HEK293T (cell line): ENCODE measurements at regions not wholly inside any gene's neighbourhood (a gene's known extent, or its start where the extent isn't known, plus 50 kb on each side); places are given as distances from the start of the nearest gene placed in this dataset.

ENCODE experiments used
- CTCF ChIA-PET: fragments of 350-600 bp; formaldehyde crosslinking; extraction: SDS; loops from one replicate; lab custom pipeline; 2021; ENCODE audit warnings: antibody characterized with exemption, inconsistent platforms; lab: Yijun Ruan, JAX
- POLR2A ChIA-PET: fragments of 350-600 bp; formaldehyde crosslinking; extraction: SDS; loops from one replicate; lab custom pipeline; 2020; ENCODE audit warnings: antibody characterized with exemption, inconsistent platforms; lab: Yijun Ruan, JAX
- DNase-seq: peaks from one replicate; pipeline ENCODE4 v3.0.0; 2012; ENCODE audit warnings: mixed read lengths; ENCODE audit errors: extremely low spot score
- ARNT ChIP-seq: fragments of 450-650 bp; IDR thresholded peaks from 2 replicates; pipeline ENCODE4 v1.6.1; 2017; ENCODE audit warnings: mild to moderate bottlenecking
- BHLHE40 ChIP-seq: fragments of 450-650 bp; IDR thresholded peaks from 2 replicates; pipeline ENCODE4 v1.6.1; 2016; ENCODE audit warnings: mild to moderate bottlenecking, moderate library complexity, borderline replicate concordance
- CTBP1 ChIP-seq: fragments of 450-650 bp; IDR thresholded peaks from 2 replicates; pipeline ENCODE4 v1.6.1; 2016; ENCODE audit warnings: borderline replicate concordance
- ELF4 ChIP-seq: fragments of 450-650 bp; IDR thresholded peaks from 2 replicates; pipeline ENCODE4 v1.6.1; 2017; ENCODE audit warnings: antibody characterized with exemption
- FOXA1 ChIP-seq: fragments of 450-650 bp; IDR thresholded peaks from 2 replicates; pipeline ENCODE4 v1.6.1; 2016; ENCODE audit warnings: mild to moderate bottlenecking
- FOXK2 ChIP-seq: fragments of 450-650 bp; IDR thresholded peaks from 2 replicates; pipeline ENCODE4 v1.6.1; 2016; ENCODE audit warnings: mild to moderate bottlenecking
- FOXM1 ChIP-seq: fragments of 450-650 bp; IDR thresholded peaks from 2 replicates; pipeline ENCODE4 v1.6.1; 2017; ENCODE audit warnings: mild to moderate bottlenecking, borderline replicate concordance
- HDGF ChIP-seq: fragments of 450-650 bp; IDR thresholded peaks from 2 replicates; pipeline ENCODE4 v1.6.1; 2017; ENCODE audit warnings: antibody characterized with exemption, borderline replicate concordance
- L3MBTL2 ChIP-seq: fragments of 450-650 bp; conservative IDR thresholded peaks from 2 replicates; pipeline ENCODE4 v1.6.1; 2016; ENCODE audit warnings: mild to moderate bottlenecking
- LEF1 ChIP-seq: fragments of 450-650 bp; IDR thresholded peaks from 2 replicates; pipeline ENCODE4 v1.6.1; 2017; ENCODE audit warnings: mild to moderate bottlenecking, borderline replicate concordance
- NFRKB ChIP-seq: fragments of 450-650 bp; IDR thresholded peaks from 2 replicates; pipeline ENCODE4 v1.6.1; 2016; ENCODE audit warnings: mild to moderate bottlenecking, moderate library complexity
- PKNOX1 ChIP-seq: fragments of 450-650 bp; IDR thresholded peaks from 2 replicates; pipeline ENCODE4 v1.6.1; 2016
- SP1 ChIP-seq: fragments of 450-650 bp; IDR thresholded peaks from 2 replicates; pipeline ENCODE4 v1.6.1; 2017
- SUZ12 ChIP-seq: fragments of 450-650 bp; IDR thresholded peaks from 2 replicates; pipeline ENCODE4 v1.6.1; 2016; ENCODE audit warnings: mild to moderate bottlenecking
- TARDBP ChIP-seq: fragments of 450-650 bp; IDR thresholded peaks from 2 replicates; pipeline ENCODE4 v1.6.1; 2016
- ZNF384 ChIP-seq: fragments of 450-650 bp; IDR thresholded peaks from 2 replicates; pipeline ENCODE4 v1.6.1; 2016

- no peak for TF ChIP-seq BHLHE40
- TF ChIP-seq FOXM1, result no peak
- no peak for TF ChIP-seq FOXA1
- no peak for TF ChIP-seq HDGF
- no peak for TF ChIP-seq ELF4
- TF ChIP-seq LEF1, result no peak
- no peak for TF ChIP-seq CTBP1
- TF ChIP-seq TARDBP, result no peak
- TF ChIP-seq FOXK2, result no peak
- TF ChIP-seq ARNT, result no peak
- no peak for TF ChIP-seq PKNOX1
- TF ChIP-seq SUZ12, result no peak
- ChIA-PET CTCF (no interaction called here), POLR2A (no interaction called here)
- DNase-seq, result no peak
Measured at GRCh38 chr10:21138769-21139340, 241.7 kb upstream of the NEBL start.

GRCh38 chr10:21135023-21135931, 238.2 kb upstream of the NEBL start:
- TF ChIP-seq ELF4, result no peak
- no peak for TF ChIP-seq ARNT
- POLR2A ChIA-PET, result interaction anchor here (0.8 kb wide), 1 partner anchor 19 kb away, joined by 3 read pairs; no protein-coding TSS in a partner anchor
- DNase-seq, result no peak
- CTCF ChIA-PET, result no interaction called here

- CTCF ChIA-PET, result no interaction called here
- POLR2A ChIA-PET, result no interaction called here
- no peak for DNase-seq
- no peak for TF ChIP-seq LEF1
- no peak for TF ChIP-seq FOXA1
- no peak for TF ChIP-seq ZNF384
- TF ChIP-seq CTBP1, result no peak
- no peak for TF ChIP-seq BHLHE40
- TF ChIP-seq ELF4, result no peak
- TF ChIP-seq FOXK2, result no peak
- TF ChIP-seq FOXM1, result no peak
- TF ChIP-seq NFRKB, result no peak
- no peak for TF ChIP-seq PKNOX1
- no peak for TF ChIP-seq HDGF
- TF ChIP-seq L3MBTL2, result no peak
- TF ChIP-seq SUZ12, result no peak
- TF ChIP-seq TARDBP, result no peak
- TF ChIP-seq ARNT, result no peak
- no peak for TF ChIP-seq SP1
Measured at GRCh38 chr10:21134645-21135022, 237.5 kb upstream of the NEBL start.

GRCh38 chr10:21130683-21131442, 233.8 kb upstream of the NEBL start:
- CTCF ChIA-PET, result no interaction called here
- DNase-seq, result no peak
- TF ChIP-seq SUZ12 (no peak), SP1 (no peak), ELF4 (no peak), PKNOX1 (no peak), NFRKB (no peak)
- POLR2A ChIA-PET, result no interaction called here

- TF ChIP-seq SUZ12 (no peak), CTBP1 (no peak), ZNF384 (no peak), ARNT (no peak), BHLHE40 (no peak), LEF1 (no peak)
- no peak for DNase-seq
- CTCF ChIA-PET, result no interaction called here
Measured at GRCh38 chr10:21130108-21130507, 233.0 kb upstream of the NEBL start.

GRCh38 chr10:21125471-21126228, 228.5 kb upstream of the NEBL start:
- POLR2A ChIA-PET, result no interaction called here
- no peak for TF ChIP-seq TARDBP
- TF ChIP-seq PKNOX1, result no peak
- TF ChIP-seq HDGF, result no peak
- TF ChIP-seq SUZ12, result no peak
- CTCF ChIA-PET, result no interaction called here
- DNase-seq, result no peak

More at GRCh38 chr10:21130108-21130507, 233.0 kb upstream of the NEBL start:
- POLR2A ChIA-PET, result no interaction called here
